ENCODE measurements at regions not wholly inside any gene's neighbourhood (a gene's known extent, or its start where the extent isn't known, plus 50 kb on each side); places are given as distances from the start of the nearest gene placed in this dataset.

DNA sequence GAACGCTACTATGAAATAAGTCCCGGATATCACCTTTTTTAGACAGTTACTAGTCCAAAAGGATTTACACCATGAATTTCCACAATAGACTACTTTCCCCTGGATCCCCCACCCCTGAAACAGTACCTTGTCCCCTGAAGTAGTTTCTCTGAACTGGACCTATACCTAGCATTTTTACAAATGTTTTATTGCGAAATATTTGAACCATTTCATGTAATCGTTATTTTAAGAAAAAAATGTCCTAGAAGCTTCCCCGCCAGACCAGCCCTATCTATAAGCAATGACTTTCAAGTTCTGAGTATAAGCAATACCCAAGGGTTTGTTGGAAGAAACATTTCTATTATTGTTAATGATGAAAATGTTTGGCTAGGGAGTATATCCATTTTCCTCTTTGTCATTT, 517.8 kb upstream of the IGFBP7 start:
- Histone ChIP-seq H3K4me1 (ENCODE audit: control insufficient read depth in 5 of 5, insufficient read depth in 5 of 5, low read length in 5 of 5) (no peaks in the 10 kb centered on the region), H3K9ac (ENCODE audit: insufficient read depth in 1 of 2, low read length in 2 of 2) (no peak overlapping the region), H3K27ac (ENCODE audit: low read depth in 1 of 2, low read length in 1 of 2) (no peak overlapping the region), H3K36me3 (ENCODE audit: control insufficient read depth in 4 of 4, insufficient read depth in 4 of 4, low read length in 4 of 4) (no peaks in the 10 kb centered on the region), H3K4me3 (no peak overlapping the region), H3K27me3 (ENCODE audit: control insufficient read depth in 3 of 3, insufficient read depth in 3 of 3, low read length in 2 of 3) (no peaks in the 10 kb centered on the region), H3K9me3 (ENCODE audit: control insufficient read depth in 4 of 4, insufficient read depth in 3 of 4, low read length in 3 of 4) (peaks cover 0 to 5% (median 1%) of the 10 kb centered on the region in 4 donors)
- DNase-seq (no peak), ATAC-seq (ENCODE audit: insufficient read depth, low FRiP score) (no peak)
- TF ChIP-seq, protein P1, sequence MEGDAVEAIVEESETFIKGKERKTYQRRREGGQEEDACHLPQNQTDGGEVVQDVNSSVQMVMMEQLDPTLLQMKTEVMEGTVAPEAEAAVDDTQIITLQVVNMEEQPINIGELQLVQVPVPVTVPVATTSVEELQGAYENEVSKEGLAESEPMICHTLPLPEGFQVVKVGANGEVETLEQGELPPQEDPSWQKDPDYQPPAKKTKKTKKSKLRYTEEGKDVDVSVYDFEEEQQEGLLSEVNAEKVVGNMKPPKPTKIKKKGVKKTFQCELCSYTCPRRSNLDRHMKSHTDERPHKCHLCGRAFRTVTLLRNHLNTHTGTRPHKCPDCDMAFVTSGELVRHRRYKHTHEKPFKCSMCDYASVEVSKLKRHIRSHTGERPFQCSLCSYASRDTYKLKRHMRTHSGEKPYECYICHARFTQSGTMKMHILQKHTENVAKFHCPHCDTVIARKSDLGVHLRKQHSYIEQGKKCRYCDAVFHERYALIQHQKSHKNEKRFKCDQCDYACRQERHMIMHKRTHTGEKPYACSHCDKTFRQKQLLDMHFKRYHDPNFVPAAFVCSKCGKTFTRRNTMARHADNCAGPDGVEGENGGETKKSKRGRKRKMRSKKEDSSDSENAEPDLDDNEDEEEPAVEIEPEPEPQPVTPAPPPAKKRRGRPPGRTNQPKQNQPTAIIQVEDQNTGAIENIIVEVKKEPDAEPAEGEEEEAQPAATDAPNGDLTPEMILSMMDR (IDR thresholded peaks at IDR 0.05; ENCODE audit: control extremely low read depth, extremely low read depth): no peak
- WGBS, 2 donors: 91 to 92% methylated on average over 5 of the region's 5 CpGs

DNA sequence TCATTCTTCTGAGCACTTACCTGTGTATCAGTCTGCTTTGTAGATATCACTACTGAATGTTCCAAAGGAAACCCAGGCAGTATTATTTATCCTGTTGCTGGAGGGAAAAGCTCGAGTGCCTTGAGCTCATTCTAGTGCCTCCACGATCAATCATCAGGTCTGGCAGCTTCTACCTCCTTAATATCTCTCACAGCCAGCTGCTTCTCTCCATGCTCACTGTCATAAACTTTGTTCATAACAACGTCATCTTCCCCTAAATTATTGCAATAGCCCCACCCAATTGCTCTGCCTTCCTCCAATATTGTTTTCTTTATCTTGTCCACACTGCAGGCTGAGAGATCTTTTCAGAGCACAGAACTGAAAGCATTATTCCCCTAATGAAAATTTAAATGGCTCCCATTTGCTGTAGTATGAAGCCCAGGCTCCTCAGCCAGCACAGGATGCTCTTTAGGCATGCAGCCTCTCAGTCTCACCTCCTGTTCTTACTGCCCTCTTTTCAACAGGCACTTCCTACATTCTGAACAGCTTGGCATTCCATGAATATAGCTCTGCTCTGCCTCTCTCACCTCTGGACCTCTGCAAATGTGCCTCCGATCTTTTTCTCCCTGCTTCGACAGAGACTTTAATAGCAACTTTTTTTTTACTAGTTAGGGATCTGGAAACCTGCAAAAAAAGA, 504.2 kb upstream of the IGFBP7 start:
- WGBS, 2 donors: 57 to 58% methylated on average over 5 of the region's 5 CpGs
- Histone ChIP-seq H3K4me1 (ENCODE audit: control insufficient read depth in 5 of 5, insufficient read depth in 5 of 5, low read length in 5 of 5) (no peaks in the 10 kb centered on the region), H3K27ac (ENCODE audit: low read depth in 1 of 2, low read length in 1 of 2) (no peak overlapping the region), H3K9ac (ENCODE audit: insufficient read depth in 1 of 2, low read length in 2 of 2) (no peak overlapping the region), H3K36me3 (ENCODE audit: control insufficient read depth in 4 of 4, insufficient read depth in 4 of 4, low read length in 4 of 4) (no peaks in the 10 kb centered on the region), H3K9me3 (ENCODE audit: control insufficient read depth in 4 of 4, insufficient read depth in 3 of 4, low read length in 3 of 4) (no peaks in the 10 kb centered on the region), H3K4me3 (no peak overlapping the region), H3K27me3 (ENCODE audit: control insufficient read depth in 3 of 3, insufficient read depth in 3 of 3, low read length in 2 of 3) (no peaks in the 10 kb centered on the region)
- TF ChIP-seq, protein P1 (IDR thresholded peaks at IDR 0.05; ENCODE audit: control extremely low read depth, extremely low read depth): no peak
- DNase-seq (no peak), ATAC-seq (ENCODE audit: insufficient read depth, low FRiP score) (no peak)

DNA sequence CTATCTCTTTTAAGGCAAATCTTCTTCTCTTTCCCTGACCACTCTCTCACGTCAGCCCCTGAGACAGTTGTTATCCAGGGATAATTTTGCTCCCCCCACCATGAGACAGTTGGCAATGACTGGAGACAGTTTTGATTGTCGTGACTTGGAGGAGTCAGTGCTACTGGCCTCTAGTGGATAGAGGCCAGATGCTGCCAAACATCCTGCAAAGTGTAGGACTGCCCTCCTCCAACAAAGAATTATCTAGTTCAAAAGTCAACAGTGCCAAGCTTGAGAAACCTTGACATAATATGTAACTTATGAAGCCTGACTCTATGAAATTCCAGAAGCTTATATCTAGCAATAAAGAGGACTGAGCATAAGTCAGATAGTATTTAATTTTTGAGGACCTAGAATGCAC, 502.1 kb upstream of the IGFBP7 start:
- DNase-seq (peak in 1 of 3 donors; percentile 5), ATAC-seq (ENCODE audit: insufficient read depth, low FRiP score) (no peak)
- WGBS, 2 donors: 48 to 54% methylated on average over 2 of the region's 2 CpGs
- Histone ChIP-seq H3K27me3 (ENCODE audit: control insufficient read depth in 3 of 3, insufficient read depth in 3 of 3, low read length in 2 of 3) (no peaks in the 10 kb centered on the region), H3K36me3 (ENCODE audit: control insufficient read depth in 4 of 4, insufficient read depth in 4 of 4, low read length in 4 of 4) (no peaks in the 10 kb centered on the region), H3K4me1 (ENCODE audit: control insufficient read depth in 5 of 5, insufficient read depth in 5 of 5, low read length in 5 of 5) (no peaks in the 10 kb centered on the region), H3K27ac (ENCODE audit: low read depth in 1 of 2, low read length in 1 of 2) (no peak overlapping the region), H3K9me3 (ENCODE audit: control insufficient read depth in 4 of 4, insufficient read depth in 3 of 4, low read length in 3 of 4) (peaks cover 0 to 1% (median 0%) of the 10 kb centered on the region in 4 donors), H3K9ac (ENCODE audit: insufficient read depth in 1 of 2, low read length in 2 of 2) (no peak overlapping the region), H3K4me3 (no peak overlapping the region)
- TF ChIP-seq, protein P1 (IDR thresholded peaks at IDR 0.05; ENCODE audit: control extremely low read depth, extremely low read depth): no peak
